HL-60 (cell line): ENCODE measurements at regions not wholly inside any gene's neighbourhood (a gene's known extent, or its start where the extent isn't known, plus 50 kb on each side); places are given as distances from the start of the nearest gene placed in this dataset.

Source experiments
- GABPA ChIP-seq: IDR thresholded peaks from 2 replicates; pipeline ENCODE4 v1.6.1; 2012; ENCODE audit warnings: low read depth
- POLR2AphosphoS5 ChIP-seq: IDR thresholded peaks from 2 replicates; pipeline ENCODE4 v1.6.1; 2012; ENCODE audit warnings: low read depth
- REST ChIP-seq: IDR thresholded peaks from 2 replicates; pipeline ENCODE4 v1.6.1; 2012; ENCODE audit warnings: low read depth; ENCODE audit not compliant: insufficient replicate concordance
- SPI1 ChIP-seq: IDR thresholded peaks from 2 replicates; pipeline ENCODE4 v1.6.1; 2012; ENCODE audit warnings: low read depth, mild to moderate bottlenecking, borderline replicate concordance
- TF ChIP-seq, protein P1 (sequence below): IDR thresholded peaks from one replicate; pipeline ENCODE4 v1.5.1; 2011; ENCODE audit warnings: low read length, control low read depth, inconsistent platforms; ENCODE audit not compliant: insufficient read depth

DNA sequence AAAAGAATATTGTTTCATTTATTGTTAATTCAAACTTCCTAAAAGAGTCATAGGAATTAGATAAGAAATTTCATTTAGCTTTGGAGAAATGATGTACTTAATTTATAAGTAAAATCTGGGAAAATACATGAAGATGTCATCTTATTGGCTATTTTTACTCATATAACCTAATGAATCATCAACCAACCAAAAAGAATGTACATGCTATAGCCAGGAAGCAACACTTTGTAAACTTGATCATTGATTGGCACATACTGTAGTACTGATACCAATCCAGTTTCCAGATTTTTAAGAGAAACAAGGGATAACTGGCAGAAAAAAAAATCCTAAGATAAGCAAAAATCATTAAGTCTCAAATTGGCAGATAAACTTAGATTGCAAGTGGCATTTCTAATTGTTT is 207.9 kb upstream of the CDIN1 start:
- TF ChIP-seq, protein P1, sequence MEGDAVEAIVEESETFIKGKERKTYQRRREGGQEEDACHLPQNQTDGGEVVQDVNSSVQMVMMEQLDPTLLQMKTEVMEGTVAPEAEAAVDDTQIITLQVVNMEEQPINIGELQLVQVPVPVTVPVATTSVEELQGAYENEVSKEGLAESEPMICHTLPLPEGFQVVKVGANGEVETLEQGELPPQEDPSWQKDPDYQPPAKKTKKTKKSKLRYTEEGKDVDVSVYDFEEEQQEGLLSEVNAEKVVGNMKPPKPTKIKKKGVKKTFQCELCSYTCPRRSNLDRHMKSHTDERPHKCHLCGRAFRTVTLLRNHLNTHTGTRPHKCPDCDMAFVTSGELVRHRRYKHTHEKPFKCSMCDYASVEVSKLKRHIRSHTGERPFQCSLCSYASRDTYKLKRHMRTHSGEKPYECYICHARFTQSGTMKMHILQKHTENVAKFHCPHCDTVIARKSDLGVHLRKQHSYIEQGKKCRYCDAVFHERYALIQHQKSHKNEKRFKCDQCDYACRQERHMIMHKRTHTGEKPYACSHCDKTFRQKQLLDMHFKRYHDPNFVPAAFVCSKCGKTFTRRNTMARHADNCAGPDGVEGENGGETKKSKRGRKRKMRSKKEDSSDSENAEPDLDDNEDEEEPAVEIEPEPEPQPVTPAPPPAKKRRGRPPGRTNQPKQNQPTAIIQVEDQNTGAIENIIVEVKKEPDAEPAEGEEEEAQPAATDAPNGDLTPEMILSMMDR, result no peak
- TF ChIP-seq POLR2AphosphoS5, result no peak
- no peak for TF ChIP-seq SPI1
- TF ChIP-seq GABPA, result no peak
- no peak for TF ChIP-seq REST
